ENCODE measurements at regions not wholly inside any gene's neighbourhood (a gene's known extent, or its start where the extent isn't known, plus 50 kb on each side); places are given as distances from the start of the nearest gene placed in this dataset.

- no peak overlapping the region for H3K27ac ChIP-seq
- no peak overlapping the region for H3K4me3 ChIP-seq
- no peaks in the 10 kb centered on the region for H3K36me3 ChIP-seq
- DNase-seq, result no peak
- no peaks in the 10 kb centered on the region for H3K27me3 ChIP-seq
- no peaks in the 10 kb centered on the region for H3K4me1 ChIP-seq
- intact Hi-C loops (cut with DNase I), result no loop called here
- no peaks in the 10 kb centered on the region for H3K9me3 ChIP-seq
- TF ChIP-seq POLR2A (IDR thresholded peaks at IDR 0.05), result no peak
- TF ChIP-seq, protein P1, sequence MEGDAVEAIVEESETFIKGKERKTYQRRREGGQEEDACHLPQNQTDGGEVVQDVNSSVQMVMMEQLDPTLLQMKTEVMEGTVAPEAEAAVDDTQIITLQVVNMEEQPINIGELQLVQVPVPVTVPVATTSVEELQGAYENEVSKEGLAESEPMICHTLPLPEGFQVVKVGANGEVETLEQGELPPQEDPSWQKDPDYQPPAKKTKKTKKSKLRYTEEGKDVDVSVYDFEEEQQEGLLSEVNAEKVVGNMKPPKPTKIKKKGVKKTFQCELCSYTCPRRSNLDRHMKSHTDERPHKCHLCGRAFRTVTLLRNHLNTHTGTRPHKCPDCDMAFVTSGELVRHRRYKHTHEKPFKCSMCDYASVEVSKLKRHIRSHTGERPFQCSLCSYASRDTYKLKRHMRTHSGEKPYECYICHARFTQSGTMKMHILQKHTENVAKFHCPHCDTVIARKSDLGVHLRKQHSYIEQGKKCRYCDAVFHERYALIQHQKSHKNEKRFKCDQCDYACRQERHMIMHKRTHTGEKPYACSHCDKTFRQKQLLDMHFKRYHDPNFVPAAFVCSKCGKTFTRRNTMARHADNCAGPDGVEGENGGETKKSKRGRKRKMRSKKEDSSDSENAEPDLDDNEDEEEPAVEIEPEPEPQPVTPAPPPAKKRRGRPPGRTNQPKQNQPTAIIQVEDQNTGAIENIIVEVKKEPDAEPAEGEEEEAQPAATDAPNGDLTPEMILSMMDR (IDR thresholded peaks at IDR 0.05), result no peak
Measured at GRCh38 chr4:23730998-23731397, 158.8 kb downstream of the PPARGC1A start.

GRCh38 chr4:23728971-23729370 is 160.9 kb downstream of the PPARGC1A start:
- Histone ChIP-seq H3K36me3 (no peaks in the 10 kb centered on the region), H3K4me1 (no peaks in the 10 kb centered on the region), H3K9me3 (no peaks in the 10 kb centered on the region), H3K27ac (no peak overlapping the region), H3K4me3 (no peak overlapping the region), H3K27me3 (no peaks in the 10 kb centered on the region)
- DNase-seq, result no peak
- intact Hi-C loops (cut with DNase I), result no loop called here
- TF ChIP-seq POLR2A (IDR thresholded peaks at IDR 0.05), result no peak
- TF ChIP-seq, protein P1 (IDR thresholded peaks at IDR 0.05), result no peak

- TF ChIP-seq, protein P1 (IDR thresholded peaks at IDR 0.05), result no peak
- no peak for TF ChIP-seq POLR2A (IDR thresholded peaks at IDR 0.05)
- Histone ChIP-seq H3K4me1 (no peaks in the 10 kb centered on the region), H3K27ac (no peak overlapping the region), H3K9me3 (no peaks in the 10 kb centered on the region), H3K4me3 (no peak overlapping the region), H3K36me3 (no peaks in the 10 kb centered on the region), H3K27me3 (no peaks in the 10 kb centered on the region)
- DNase-seq, result no peak
- intact Hi-C loops (cut with DNase I), result no loop called here
Measured at GRCh38 chr4:23728393-23728792, 161.5 kb downstream of the PPARGC1A start.

- no peaks in the 10 kb centered on the region for H3K36me3 ChIP-seq
- no peaks in the 10 kb centered on the region for H3K9me3 ChIP-seq
- intact Hi-C loops (cut with DNase I), result no loop called here
- no peak overlapping the region for H3K27ac ChIP-seq
- no peak overlapping the region for H3K4me3 ChIP-seq
- 61 to 79% methylated on average over 2 of the region's 2 CpGs for WGBS, 2 donors
- DNase-seq, result no peak
- H3K4me1 ChIP-seq, result no peaks in the 10 kb centered on the region
- TF ChIP-seq POLR2A (IDR thresholded peaks at IDR 0.05), result no peak
- TF ChIP-seq, protein P1 (IDR thresholded peaks at IDR 0.05), result no peak
- H3K27me3 ChIP-seq, result no peaks in the 10 kb centered on the region
Measured at GRCh38 chr4:23720556-23720955, 169.3 kb downstream of the PPARGC1A start.

GRCh38 chr4:23718435-23718834 is 171.4 kb downstream of the PPARGC1A start:
- Histone ChIP-seq H3K4me3 (no peak overlapping the region), H3K36me3 (no peaks in the 10 kb centered on the region), H3K9me3 (no peaks in the 10 kb centered on the region), H3K4me1 (no peaks in the 10 kb centered on the region), H3K27ac (no peak overlapping the region), H3K27me3 (no peaks in the 10 kb centered on the region)
- no peak for DNase-seq
- intact Hi-C loops (cut with DNase I), result no loop called here
- 71 to 81% methylated on average over 2 of the region's 2 CpGs for WGBS, 2 donors
- no peak for TF ChIP-seq POLR2A (IDR thresholded peaks at IDR 0.05)
- TF ChIP-seq, protein P1 (IDR thresholded peaks at IDR 0.05), result no peak
